Glutamatergic neuron (in vitro differentiated cells): ENCODE measurements at regions not wholly inside any gene's neighbourhood (a gene's known extent, or its start where the extent isn't known, plus 50 kb on each side); places are given as distances from the start of the nearest gene placed in this dataset.

ENCODE experiments used
- DNase-seq: peaks from one replicate; pipeline ENCODE4 v3.0.0; 2022
- H3K27ac Mint-ChIP-seq: one replicate; pipeline ENCODE4 v1.8.0; 2020; ENCODE audit warnings: mild to moderate bottlenecking, mixed read lengths, inconsistent platforms; ENCODE audit not compliant: unreplicated experiment
- H3K27me3 Mint-ChIP-seq: one replicate; pipeline ENCODE4 v1.8.0; 2020; ENCODE audit warnings: mild to moderate bottlenecking, moderate library complexity, mixed read lengths, inconsistent platforms; ENCODE audit not compliant: unreplicated experiment
- H3K36me3 Mint-ChIP-seq: one replicate; pipeline ENCODE4 v1.8.0; 2020; ENCODE audit warnings: mild to moderate bottlenecking, mixed read lengths, inconsistent platforms; ENCODE audit not compliant: unreplicated experiment
- H3K4me1 Mint-ChIP-seq: one replicate; pipeline ENCODE4 v1.8.0; 2020; ENCODE audit warnings: mild to moderate bottlenecking, low read depth, mixed read lengths, inconsistent platforms; ENCODE audit not compliant: unreplicated experiment
- H3K4me3 Mint-ChIP-seq: one replicate; pipeline ENCODE4 v1.8.0; 2020; ENCODE audit warnings: mild to moderate bottlenecking, mixed read lengths, inconsistent platforms; ENCODE audit not compliant: unreplicated experiment
- H3K9me3 Mint-ChIP-seq: one replicate; pipeline ENCODE4 v1.8.0; 2020; ENCODE audit warnings: mild to moderate bottlenecking, moderate library complexity, mixed read lengths, inconsistent platforms; ENCODE audit not compliant: unreplicated experiment
- TF ChIP-seq, protein P1 (sequence below): fragments of 200-600 bp; sonication (generic); IDR thresholded peaks from one replicate; pipeline ENCODE4 v1.5.0; 2021; ENCODE audit not compliant: partially characterized antibody, unreplicated experiment

DNA sequence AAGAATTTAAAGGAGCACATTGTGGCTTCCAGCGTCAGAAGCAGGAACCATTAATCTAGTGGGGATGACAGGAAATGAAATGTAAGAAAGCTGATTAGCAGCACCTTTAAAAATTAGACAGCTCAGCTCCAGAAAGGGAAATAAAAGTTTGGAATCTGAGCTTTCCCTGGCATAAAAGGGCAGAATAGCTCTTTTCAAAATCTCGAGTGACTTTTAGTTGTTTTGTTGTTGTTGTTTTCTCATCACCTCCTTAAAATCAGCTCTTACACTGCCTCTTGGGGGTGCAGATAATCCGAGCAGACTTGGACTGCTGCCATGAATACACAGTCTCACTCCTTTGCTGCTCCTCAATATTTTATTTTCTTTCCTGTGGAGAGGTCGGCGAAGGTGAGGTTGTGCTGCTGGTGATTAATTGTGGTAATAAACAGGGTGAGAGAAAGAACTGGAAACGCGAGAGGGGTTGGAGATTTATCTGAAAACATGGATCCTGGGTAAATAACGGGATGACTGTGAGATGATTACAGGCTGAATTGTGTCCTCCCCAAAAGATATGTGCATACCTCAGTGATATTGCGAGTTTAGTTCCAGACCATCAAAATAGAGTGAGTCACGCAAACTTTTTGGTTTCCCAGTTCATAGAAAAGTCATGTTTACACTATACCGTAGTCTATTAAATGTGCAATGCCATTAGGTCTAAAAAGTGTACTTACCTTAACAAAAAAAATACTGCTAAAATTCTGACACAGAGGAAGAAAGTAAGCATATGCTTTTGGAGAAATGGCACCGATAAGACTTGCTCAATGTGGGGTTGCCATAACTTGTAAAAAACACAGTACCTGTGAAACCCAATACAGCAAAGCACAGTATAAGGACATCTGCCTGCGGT is 787.7 kb downstream of the UQCRFS1 start:
- H3K4me1 Mint-ChIP-seq = no peaks in the 10 kb centered on the region
- H3K27me3 Mint-ChIP-seq = no peaks in the 10 kb centered on the region
- no peaks in the 10 kb centered on the region for H3K36me3 Mint-ChIP-seq
- H3K4me3 Mint-ChIP-seq = no peak overlapping the region
- peaks cover 4% of the 10 kb centered on the region for H3K9me3 Mint-ChIP-seq
- no peak overlapping the region for H3K27ac Mint-ChIP-seq
- TF ChIP-seq, protein P1, sequence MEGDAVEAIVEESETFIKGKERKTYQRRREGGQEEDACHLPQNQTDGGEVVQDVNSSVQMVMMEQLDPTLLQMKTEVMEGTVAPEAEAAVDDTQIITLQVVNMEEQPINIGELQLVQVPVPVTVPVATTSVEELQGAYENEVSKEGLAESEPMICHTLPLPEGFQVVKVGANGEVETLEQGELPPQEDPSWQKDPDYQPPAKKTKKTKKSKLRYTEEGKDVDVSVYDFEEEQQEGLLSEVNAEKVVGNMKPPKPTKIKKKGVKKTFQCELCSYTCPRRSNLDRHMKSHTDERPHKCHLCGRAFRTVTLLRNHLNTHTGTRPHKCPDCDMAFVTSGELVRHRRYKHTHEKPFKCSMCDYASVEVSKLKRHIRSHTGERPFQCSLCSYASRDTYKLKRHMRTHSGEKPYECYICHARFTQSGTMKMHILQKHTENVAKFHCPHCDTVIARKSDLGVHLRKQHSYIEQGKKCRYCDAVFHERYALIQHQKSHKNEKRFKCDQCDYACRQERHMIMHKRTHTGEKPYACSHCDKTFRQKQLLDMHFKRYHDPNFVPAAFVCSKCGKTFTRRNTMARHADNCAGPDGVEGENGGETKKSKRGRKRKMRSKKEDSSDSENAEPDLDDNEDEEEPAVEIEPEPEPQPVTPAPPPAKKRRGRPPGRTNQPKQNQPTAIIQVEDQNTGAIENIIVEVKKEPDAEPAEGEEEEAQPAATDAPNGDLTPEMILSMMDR = no peak
- DNase-seq = no peak

DNA sequence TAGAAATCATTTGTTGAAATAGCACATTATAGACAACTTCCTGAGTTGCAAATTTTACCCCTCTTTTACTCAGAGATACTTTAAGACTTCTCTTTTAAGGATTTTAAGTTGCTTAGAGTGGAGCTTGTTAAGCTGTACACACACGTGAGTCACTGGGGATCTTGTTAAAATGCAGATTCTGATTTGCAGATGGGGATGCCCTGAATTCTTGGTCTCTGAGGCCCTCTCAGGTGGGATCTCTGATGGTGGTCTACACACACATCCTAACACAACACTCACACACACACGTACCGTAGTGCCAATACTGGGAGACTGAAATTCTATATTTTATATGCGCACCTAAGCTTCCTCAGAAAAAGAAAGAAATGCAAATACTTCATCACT is 788.3 kb downstream of the UQCRFS1 start:
- Mint-ChIP-seq H3K27me3 (no peaks in the 10 kb centered on the region), H3K4me3 (no peak overlapping the region), H3K27ac (no peak overlapping the region)

DNA sequence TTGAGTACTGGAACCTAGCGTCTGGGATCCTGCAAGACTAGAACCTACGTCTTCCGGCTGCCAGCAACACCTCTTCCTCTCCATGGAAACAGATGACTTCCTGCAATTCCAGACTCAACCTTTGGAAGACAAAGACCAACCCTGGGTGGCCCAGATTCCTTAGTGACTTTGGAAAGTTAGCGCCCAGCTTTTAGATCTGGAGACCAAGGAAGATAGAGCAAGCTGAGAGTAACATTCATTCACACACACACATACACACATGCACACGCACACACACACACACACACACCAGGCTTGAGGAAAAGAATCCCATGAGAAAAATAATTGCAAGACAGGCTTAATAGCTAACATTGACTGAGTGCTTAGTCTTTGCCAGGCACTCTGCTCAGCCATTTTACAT is 788.9 kb downstream of the UQCRFS1 start:
- H3K4me3 Mint-ChIP-seq = no peak overlapping the region
- no peaks in the 10 kb centered on the region for H3K9me3 Mint-ChIP-seq
- DNase-seq = no peak
- H3K4me1 Mint-ChIP-seq = no peaks in the 10 kb centered on the region
- H3K36me3 Mint-ChIP-seq = no peaks in the 10 kb centered on the region
- no peaks in the 10 kb centered on the region for H3K27me3 Mint-ChIP-seq
- TF ChIP-seq, protein P1 = no peak
- no peak overlapping the region for H3K27ac Mint-ChIP-seq

More for the DNA sequence above, 788.3 kb downstream of the UQCRFS1 start:
- DNase-seq = no peak
- TF ChIP-seq, protein P1 = no peak
- Mint-ChIP-seq H3K9me3 (peaks cover 2% of the 10 kb centered on the region), H3K36me3 (no peaks in the 10 kb centered on the region), H3K4me1 (no peaks in the 10 kb centered on the region)

DNA sequence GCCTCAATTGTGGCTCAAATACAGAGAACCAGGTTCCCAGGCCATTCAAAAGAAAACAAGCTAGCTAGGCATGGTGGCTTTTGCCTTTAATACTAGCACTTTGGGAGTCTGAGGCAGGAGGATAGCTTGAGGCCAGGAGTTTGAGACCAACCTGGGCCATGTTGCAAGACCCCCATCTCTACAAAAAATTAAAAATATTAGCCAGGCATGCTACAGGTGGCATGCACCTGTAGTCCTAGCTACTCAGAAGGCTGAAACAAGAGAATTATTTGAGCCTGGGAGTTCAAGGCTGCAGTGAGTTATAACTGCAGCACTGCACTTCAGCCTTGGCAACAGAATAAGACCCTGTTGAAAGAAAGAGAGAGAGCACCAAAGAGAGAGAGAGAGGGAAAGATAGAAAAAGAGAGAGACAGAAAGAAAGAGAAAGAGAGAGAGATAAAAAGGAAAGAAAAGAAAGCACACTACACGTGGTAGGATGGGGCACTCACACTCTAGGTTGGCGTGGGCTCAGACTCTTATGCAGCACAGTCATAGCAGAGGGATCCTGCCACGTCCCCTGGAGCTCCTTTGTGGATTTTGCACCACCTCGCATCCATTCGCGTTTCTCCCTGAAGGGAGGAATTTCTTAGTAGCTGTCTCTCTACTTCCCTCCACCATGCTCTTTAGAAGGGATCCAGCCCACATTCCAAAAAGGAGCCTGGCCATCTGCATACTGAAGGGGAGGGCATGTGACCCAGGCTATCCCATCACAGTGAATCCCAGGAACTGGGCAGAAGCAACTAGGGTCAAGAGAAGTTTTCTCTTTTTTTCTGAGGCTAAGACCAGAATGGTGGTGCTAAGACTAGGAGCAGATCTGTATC is 789.9 kb downstream of the UQCRFS1 start:
- no peak overlapping the region for H3K27ac Mint-ChIP-seq
- H3K4me1 Mint-ChIP-seq = no peaks in the 10 kb centered on the region
- no peak for DNase-seq
- H3K4me3 Mint-ChIP-seq = no peak overlapping the region
- TF ChIP-seq, protein P1 = no peak
- H3K9me3 Mint-ChIP-seq = no peaks in the 10 kb centered on the region
- H3K27me3 Mint-ChIP-seq = no peaks in the 10 kb centered on the region
- H3K36me3 Mint-ChIP-seq = no peaks in the 10 kb centered on the region
